Islet of Langerhans (tissue), 1 donor: ENCODE measurements at regions not wholly inside any gene's neighbourhood (a gene's known extent, or its start where the extent isn't known, plus 50 kb on each side); places are given as distances from the start of the nearest gene placed in this dataset.
"Not testable (repeated sequence)": the region's sequence is repeated elsewhere in the genome, so short reads cannot be mapped to it uniquely, and the experiment has no call there.

Experiments used
- FAIRE-seq: peaks from one replicate; lab custom pipeline; 2011; peaks lifted over from hg19 to GRCh38; lab: Jason Lieb, UNC

GRCh38 chr2:129393816-129394215 is 585.6 kb upstream of the RAB6C start:
- FAIRE-seq: no peak

GRCh38 chr2:129396980-129397599 is 582.4 kb upstream of the RAB6C start:
- peak; percentile 21 for FAIRE-seq

- FAIRE-seq: peak; percentile 78
Measured at GRCh38 chr2:129400826-129401225, 578.6 kb upstream of the RAB6C start.

GRCh38 chr2:129402076-129402475 is 577.4 kb upstream of the RAB6C start:
- no peak for FAIRE-seq

- FAIRE-seq: no peak
Measured at GRCh38 chr2:129404000-129404685, 575.3 kb upstream of the RAB6C start.

GRCh38 chr2:129408570-129408969 is 570.9 kb upstream of the RAB6C start:
- no peak for FAIRE-seq

- FAIRE-seq: not testable (repeated sequence)
Measured at GRCh38 chr2:129417041-129417440, 562.4 kb upstream of the RAB6C start.

- FAIRE-seq: no peak
Measured at GRCh38 chr2:129422028-129422427, 557.4 kb upstream of the RAB6C start.

GRCh38 chr2:129428086-129428660 is 551.3 kb upstream of the RAB6C start:
- FAIRE-seq: no peak

- no peak for FAIRE-seq
Measured at GRCh38 chr2:129430911-129431310, 548.6 kb upstream of the RAB6C start.

- FAIRE-seq: no peak
Measured at GRCh38 chr2:129431881-129432280, 547.6 kb upstream of the RAB6C start.

- no peak for FAIRE-seq
Measured at GRCh38 chr2:129436809-129437208, 542.7 kb upstream of the RAB6C start.

- no peak for FAIRE-seq
Measured at GRCh38 chr2:129437725-129438124, 541.7 kb upstream of the RAB6C start.

GRCh38 chr2:129438501-129439057 is 540.9 kb upstream of the RAB6C start:
- no peak for FAIRE-seq

GRCh38 chr2:129439406-129440302 is 539.8 kb upstream of the RAB6C start:
- no peak for FAIRE-seq

- FAIRE-seq: no peak
Measured at GRCh38 chr2:129441610-129442009, 537.9 kb upstream of the RAB6C start.

- no peak for FAIRE-seq
Measured at GRCh38 chr2:129443235-129443864, 536.1 kb upstream of the RAB6C start.

GRCh38 chr2:129443865-129444739 is 535.4 kb upstream of the RAB6C start:
- no peak for FAIRE-seq

GRCh38 chr2:129444751-129445150 is 534.7 kb upstream of the RAB6C start:
- FAIRE-seq: no peak

GRCh38 chr2:129456691-129457090 is 522.8 kb upstream of the RAB6C start:
- FAIRE-seq: no peak

GRCh38 chr2:129457277-129457818 is 522.1 kb upstream of the RAB6C start:
- no peak for FAIRE-seq
